ENCODE measurements at regions not wholly inside any gene's neighbourhood (a gene's known extent, or its start where the extent isn't known, plus 50 kb on each side); places are given as distances from the start of the nearest gene placed in this dataset.
"Not testable (repeated sequence)": the region's sequence is repeated elsewhere in the genome, so short reads cannot be mapped to it uniquely, and the experiment has no call there.

GRCh38 chr21:30033441-30033840, 93.6 kb upstream of the GRIK1 start:
- H3K4me3 ChIP-seq (ENCODE audit: low read depth, low read length): no peak overlapping the region
- DNase-seq (ENCODE audit: low read depth, low spot score): no peak
- in situ Hi-C loops (cut with HindIII; ENCODE audit: low sequenced_read_pairs): no loop called here
- TF ChIP-seq, protein P1, sequence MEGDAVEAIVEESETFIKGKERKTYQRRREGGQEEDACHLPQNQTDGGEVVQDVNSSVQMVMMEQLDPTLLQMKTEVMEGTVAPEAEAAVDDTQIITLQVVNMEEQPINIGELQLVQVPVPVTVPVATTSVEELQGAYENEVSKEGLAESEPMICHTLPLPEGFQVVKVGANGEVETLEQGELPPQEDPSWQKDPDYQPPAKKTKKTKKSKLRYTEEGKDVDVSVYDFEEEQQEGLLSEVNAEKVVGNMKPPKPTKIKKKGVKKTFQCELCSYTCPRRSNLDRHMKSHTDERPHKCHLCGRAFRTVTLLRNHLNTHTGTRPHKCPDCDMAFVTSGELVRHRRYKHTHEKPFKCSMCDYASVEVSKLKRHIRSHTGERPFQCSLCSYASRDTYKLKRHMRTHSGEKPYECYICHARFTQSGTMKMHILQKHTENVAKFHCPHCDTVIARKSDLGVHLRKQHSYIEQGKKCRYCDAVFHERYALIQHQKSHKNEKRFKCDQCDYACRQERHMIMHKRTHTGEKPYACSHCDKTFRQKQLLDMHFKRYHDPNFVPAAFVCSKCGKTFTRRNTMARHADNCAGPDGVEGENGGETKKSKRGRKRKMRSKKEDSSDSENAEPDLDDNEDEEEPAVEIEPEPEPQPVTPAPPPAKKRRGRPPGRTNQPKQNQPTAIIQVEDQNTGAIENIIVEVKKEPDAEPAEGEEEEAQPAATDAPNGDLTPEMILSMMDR (IDR thresholded peaks at IDR 0.05; ENCODE audit: low read depth, low read length): no peak

GRCh38 chr21:30030416-30030815, 90.6 kb upstream of the GRIK1 start:
- no peak overlapping the region for H3K4me3 ChIP-seq (ENCODE audit: low read depth, low read length)
- no peak for DNase-seq (ENCODE audit: low read depth, low spot score)
- in situ Hi-C loops (cut with HindIII; ENCODE audit: low sequenced_read_pairs): no loop called here
- TF ChIP-seq, protein P1 (IDR thresholded peaks at IDR 0.05; ENCODE audit: low read depth, low read length): no peak

DNA sequence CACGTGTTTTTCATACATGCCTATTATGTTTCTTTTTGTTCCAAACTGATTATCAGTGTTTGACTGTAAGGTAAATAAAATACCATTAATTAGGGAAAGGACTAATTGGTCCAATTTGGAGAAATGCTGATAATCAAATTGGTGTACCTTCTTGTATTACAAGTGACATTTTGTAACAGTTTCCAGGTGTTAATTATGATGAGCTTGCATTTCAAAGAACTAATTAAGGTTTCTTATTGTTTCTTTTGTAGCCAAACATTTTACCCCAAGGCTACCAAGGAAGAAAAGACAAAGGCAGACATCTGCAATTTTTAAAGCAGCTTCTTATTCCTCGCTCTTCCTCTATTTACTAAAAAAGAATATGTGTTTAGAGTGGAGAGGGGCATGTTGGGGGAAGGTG, 88.7 kb upstream of the GRIK1 start:
- in situ Hi-C loops (cut with HindIII; ENCODE audit: low sequenced_read_pairs): no loop called here
- no peak for DNase-seq (ENCODE audit: low read depth, low spot score)
- TF ChIP-seq, protein P1 (IDR thresholded peaks at IDR 0.05; ENCODE audit: low read depth, low read length): no peak
- no peak overlapping the region for H3K4me3 ChIP-seq (ENCODE audit: low read depth, low read length)

GRCh38 chr21:30027986-30028385, 88.2 kb upstream of the GRIK1 start:
- TF ChIP-seq, protein P1 (IDR thresholded peaks at IDR 0.05; ENCODE audit: low read depth, low read length): no peak
- in situ Hi-C loops (cut with HindIII; ENCODE audit: low sequenced_read_pairs): no loop called here
- H3K4me3 ChIP-seq (ENCODE audit: low read depth, low read length): no peak overlapping the region

DNA sequence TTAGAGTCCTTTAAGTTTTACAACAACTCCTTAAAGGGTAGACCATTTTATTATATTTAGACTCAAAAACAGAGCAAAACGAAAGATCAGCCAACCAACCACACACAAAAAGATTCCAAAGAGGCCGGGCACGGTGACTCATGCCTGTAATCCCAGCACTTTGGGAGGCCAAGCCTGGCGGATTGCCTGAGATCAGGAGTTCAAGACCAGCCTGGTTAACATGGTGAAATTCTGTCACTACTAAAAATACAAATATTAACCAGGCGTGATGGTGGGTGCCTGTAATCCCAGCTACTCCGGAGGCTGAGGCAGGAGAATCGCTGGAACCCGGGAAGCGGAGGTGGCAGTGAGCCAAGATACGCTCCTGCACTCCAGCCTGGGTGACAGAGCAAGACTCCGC, 83.3 kb upstream of the GRIK1 start:
- DNase-seq (ENCODE audit: low read depth, low spot score); in situ Hi-C loops (cut with HindIII; ENCODE audit: low sequenced_read_pairs); H3K4me3 ChIP-seq (ENCODE audit: low read depth, low read length): not testable (repeated sequence)

More at GRCh38 chr21:30027986-30028385, 88.2 kb upstream of the GRIK1 start:
- no peak for DNase-seq (ENCODE audit: low read depth, low spot score)

- DNase-seq (ENCODE audit: low read depth, low spot score): no peak
- TF ChIP-seq, protein P1 (IDR thresholded peaks at IDR 0.05; ENCODE audit: low read depth, low read length): no peak
- in situ Hi-C loops (cut with HindIII; ENCODE audit: low sequenced_read_pairs): no loop called here
- no peak overlapping the region for H3K4me3 ChIP-seq (ENCODE audit: low read depth, low read length)
These were observed 75.1 kb upstream of the GRIK1 start for GRCh38 chr21:30014886-30015285.

- in situ Hi-C loops (cut with HindIII; ENCODE audit: low sequenced_read_pairs): no loop called here
- TF ChIP-seq, protein P1 (IDR thresholded peaks at IDR 0.05; ENCODE audit: low read depth, low read length): no peak
These were observed 51.8 kb upstream of the GRIK1 start for GRCh38 chr21:29991624-29992023.

More at GRCh38 chr21:29991624-29992023, 51.8 kb upstream of the GRIK1 start:
- DNase-seq (ENCODE audit: low read depth, low spot score): no peak
- no peak overlapping the region for H3K4me3 ChIP-seq (ENCODE audit: low read depth, low read length)
